ENCODE measurements at regions not wholly inside any gene's neighbourhood (a gene's known extent, or its start where the extent isn't known, plus 50 kb on each side); places are given as distances from the start of the nearest gene placed in this dataset.

- no peak for TF ChIP-seq SP1 (IDR thresholded peaks at IDR 0.05)
- no peak for TF ChIP-seq FOXM1 (IDR thresholded peaks at IDR 0.05; ENCODE audit: borderline replicate concordance)
- no peak for TF ChIP-seq FOXK2 (IDR thresholded peaks at IDR 0.05)
- TF ChIP-seq BHLHE40 (IDR thresholded peaks at IDR 0.05; ENCODE audit: borderline replicate concordance): no peak
- no peak for TF ChIP-seq TARDBP (IDR thresholded peaks at IDR 0.05)
- no peak for TF ChIP-seq NFRKB (IDR thresholded peaks at IDR 0.05)
- no peak for TF ChIP-seq LEF1 (IDR thresholded peaks at IDR 0.05; ENCODE audit: borderline replicate concordance)
- no peak for TF ChIP-seq ARNT (IDR thresholded peaks at IDR 0.05)
- no peak for TF ChIP-seq FOXA1 (IDR thresholded peaks at IDR 0.05)
- no peak for TF ChIP-seq L3MBTL2 (conservative IDR thresholded peaks at IDR 0.05)
- no peak for TF ChIP-seq SUZ12 (IDR thresholded peaks at IDR 0.05)
Measured at GRCh38 chr14:53286301-53286700, 133.2 kb upstream of the DDHD1 start.

Data from HEK293T (cell line).